Body of pancreas (tissue), 4 donors: ENCODE measurements at regions not wholly inside any gene's neighbourhood (a gene's known extent, or its start where the extent isn't known, plus 50 kb on each side); places are given as distances from the start of the nearest gene placed in this dataset.
A peak's percentile ranks its signal among the peaks of the same experiment; 100 is the strongest.

Experiments
- ATAC-seq: fragments of 150-250 bp; one replicate; pipeline ENCODE4 v1.9.1; 2016
- DNase-seq, 4 donors: peaks; one replicate each; pipeline ENCODE4 v3.0.0-alpha.2; 2019
- H3K27ac ChIP-seq, 4 donors: fragments of 200-600 bp; sonication (generic); 1 replicate in 3 of 4; 2 replicates in 1 of 4; pipeline versions ENCODE4 v1.5.1 to v1.6.1; 2016 to 2019; ENCODE audit warnings: mild to moderate bottlenecking in 1 of 4, mixed read lengths in 1 of 4, moderate library complexity in 1 of 4
- H3K27me3 ChIP-seq, 2 donors: fragments of 200-600 bp; sonication (generic); one replicate each; pipeline ENCODE4 v1.6.0; 2016; ENCODE audit warnings: mild to moderate bottlenecking in 1 of 2
- H3K36me3 ChIP-seq, 2 donors: fragments of 200-600 bp; sonication (generic); replicated peaks in 1 of 2; 2 replicates each; pipeline ENCODE4 v1.5.1; 2016; ENCODE audit warnings: low read depth in 2 of 2; ENCODE audit not compliant: insufficient read depth in 1 of 2
- H3K4me1 ChIP-seq: fragments of 200-600 bp; sonication (generic); one replicate; pipeline ENCODE4 v1.6.0; 2016
- H3K4me3 ChIP-seq, 2 donors: fragments of 200-600 bp; sonication (generic); 1 replicate in 1 of 2; 2 replicates in 1 of 2; pipeline ENCODE4 v1.5.1; 2016 to 2019
- H3K9me3 ChIP-seq, 3 donors: fragments of 200-600 bp; sonication (generic); 1 replicate in 2 of 3; 2 replicates in 1 of 3; pipeline ENCODE4 v1.5.1; 2016
- POLR2A ChIP-seq, 3 donors: fragments of 450-650 bp; IDR thresholded peaks; one replicate each; pipeline ENCODE4 v1.6.1; 2016; ENCODE audit warnings: antibody characterized with exemption in 3 of 3, mild to moderate bottlenecking in 2 of 3
- WGBS, 2 donors: methylation state at CpG; one replicate each; pipeline ENCODE4 v1.1.5; 2017; 5-methylcytosine and 5-hydroxymethylcytosine counted together
- intact Hi-C: fragments of 100-400 bp; cut with DNase I; formaldehyde crosslinking; loops from one replicate; pipeline ENCODE4 v1.15.1; 2023
- TF ChIP-seq, protein P1 (sequence below), 7 experiments: fragments of 450-650 bp in 4 of 7; fragments of 200-600 bp in 3 of 7; sonication (generic) in 3 of 7; IDR thresholded peaks; one replicate each; pipeline ENCODE4 v1.5.1; 2016 to 2019; ENCODE audit warnings: antibody characterized with exemption in 7 of 7

DNA sequence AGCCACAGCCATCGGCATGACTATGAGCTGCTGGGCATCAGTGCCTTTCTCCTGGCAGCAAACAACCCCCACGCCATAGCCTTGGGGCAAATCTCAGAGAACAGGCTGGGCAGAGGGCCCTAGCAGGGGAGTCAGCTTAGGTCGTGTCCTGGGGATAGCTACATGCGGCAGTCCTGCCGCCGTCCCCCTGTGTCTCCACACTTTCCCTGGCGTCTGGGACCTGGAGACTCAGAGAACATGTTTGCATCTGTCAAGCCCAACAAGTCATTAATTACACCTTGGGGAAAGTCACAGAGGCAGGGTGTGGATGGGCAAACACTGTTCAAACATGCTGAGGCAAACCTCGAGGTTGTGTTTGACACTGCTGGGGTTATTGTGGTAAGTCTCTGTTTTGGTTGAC, 123.6 kb downstream of the C5orf15 start:
- no peak for TF ChIP-seq POLR2A (IDR thresholded peaks at IDR 0.05)
- TF ChIP-seq, protein P1, sequence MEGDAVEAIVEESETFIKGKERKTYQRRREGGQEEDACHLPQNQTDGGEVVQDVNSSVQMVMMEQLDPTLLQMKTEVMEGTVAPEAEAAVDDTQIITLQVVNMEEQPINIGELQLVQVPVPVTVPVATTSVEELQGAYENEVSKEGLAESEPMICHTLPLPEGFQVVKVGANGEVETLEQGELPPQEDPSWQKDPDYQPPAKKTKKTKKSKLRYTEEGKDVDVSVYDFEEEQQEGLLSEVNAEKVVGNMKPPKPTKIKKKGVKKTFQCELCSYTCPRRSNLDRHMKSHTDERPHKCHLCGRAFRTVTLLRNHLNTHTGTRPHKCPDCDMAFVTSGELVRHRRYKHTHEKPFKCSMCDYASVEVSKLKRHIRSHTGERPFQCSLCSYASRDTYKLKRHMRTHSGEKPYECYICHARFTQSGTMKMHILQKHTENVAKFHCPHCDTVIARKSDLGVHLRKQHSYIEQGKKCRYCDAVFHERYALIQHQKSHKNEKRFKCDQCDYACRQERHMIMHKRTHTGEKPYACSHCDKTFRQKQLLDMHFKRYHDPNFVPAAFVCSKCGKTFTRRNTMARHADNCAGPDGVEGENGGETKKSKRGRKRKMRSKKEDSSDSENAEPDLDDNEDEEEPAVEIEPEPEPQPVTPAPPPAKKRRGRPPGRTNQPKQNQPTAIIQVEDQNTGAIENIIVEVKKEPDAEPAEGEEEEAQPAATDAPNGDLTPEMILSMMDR (IDR thresholded peaks at IDR 0.05), result no peak
- intact Hi-C loops, result no loop called here
- H3K27me3 ChIP-seq, result no peaks in the 10 kb centered on the region
- no peak for DNase-seq
- no peaks in the 10 kb centered on the region for H3K4me1 ChIP-seq
- WGBS, 2 donors, result 41 to 67% methylated on average over 5 to 8 of the region's 8 CpGs
- H3K27ac ChIP-seq, result no peak overlapping the region
- no peaks in the 10 kb centered on the region for H3K36me3 ChIP-seq
- no peak for ATAC-seq
- H3K9me3 ChIP-seq, result no peaks in the 10 kb centered on the region
- no peak overlapping the region for H3K4me3 ChIP-seq

DNA sequence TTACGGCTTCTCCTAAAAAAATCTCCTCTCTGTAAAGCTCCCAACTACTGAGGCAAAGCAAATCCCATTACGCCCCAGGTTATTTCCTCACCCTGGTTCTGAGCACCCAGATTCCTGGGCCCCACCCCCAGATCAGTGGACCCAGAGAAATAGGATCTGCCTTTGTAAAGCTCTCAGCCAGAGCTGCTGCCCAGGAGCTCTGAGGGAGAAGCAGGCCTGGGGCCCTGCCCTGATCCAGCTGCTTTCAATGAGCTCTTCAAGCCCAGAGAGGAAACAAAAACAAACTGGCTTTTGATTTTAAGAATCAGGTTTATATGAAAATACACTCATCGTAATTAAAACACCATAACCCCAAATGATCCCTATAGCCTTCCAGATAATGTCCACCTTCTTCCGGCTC, 124.5 kb downstream of the C5orf15 start:
- 71 to 90% methylated on average over 3 of the region's 4 CpGs for WGBS, 2 donors

DNA sequence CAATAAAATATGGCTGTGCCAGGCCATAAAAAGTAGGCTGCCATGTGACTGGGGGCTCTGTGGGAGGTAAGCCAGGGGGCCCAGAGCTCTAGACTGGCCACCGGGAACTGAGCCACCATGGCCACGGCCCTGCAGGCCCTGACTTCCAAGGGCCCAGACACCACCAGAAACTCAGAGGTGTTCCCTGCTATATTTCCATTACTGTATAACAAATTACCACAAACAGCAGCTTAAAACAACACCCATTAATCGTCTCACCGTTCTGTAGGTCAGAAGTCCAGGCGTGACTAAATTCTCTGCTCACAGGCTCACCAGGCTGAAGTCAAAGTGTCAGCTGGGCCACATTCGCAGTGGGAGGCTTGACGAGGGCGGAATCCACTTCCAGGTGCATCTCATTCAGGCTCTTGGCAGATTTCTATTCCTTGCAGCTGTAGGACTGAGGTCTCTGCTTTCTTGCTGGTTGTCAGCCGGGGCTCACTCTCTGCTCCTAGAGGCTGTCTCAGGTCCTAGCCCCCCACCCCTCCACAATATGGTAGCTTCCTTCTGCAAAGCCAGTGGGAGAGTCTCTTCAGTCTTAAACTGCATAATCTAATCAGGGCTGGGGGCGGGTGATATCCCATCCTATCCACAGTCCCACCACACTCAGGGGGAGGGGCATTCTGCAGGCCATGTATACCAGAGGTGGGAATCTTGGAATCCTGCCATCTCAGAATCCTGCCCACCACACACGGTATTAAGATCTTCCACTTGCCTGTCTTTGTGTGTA, 125.4 kb downstream of the C5orf15 start:
- Histone ChIP-seq H3K4me3 (no peak overlapping the region), H3K4me1 (no peaks in the 10 kb centered on the region), H3K27me3 (no peaks in the 10 kb centered on the region), H3K27ac (peak overlapping the region in 2 of 4 donors; percentile 34 to 74), H3K36me3 (no peaks in the 10 kb centered on the region), H3K9me3 (no peaks in the 10 kb centered on the region)
- intact Hi-C loops, result no loop called here
- ATAC-seq (peak; percentile 62), DNase-seq (peak in 2 of 4 donors; percentile 29 to 51)
- TF ChIP-seq, protein P1 (IDR thresholded peaks at IDR 0.05), result no peak
- TF ChIP-seq POLR2A (IDR thresholded peaks at IDR 0.05), result no peak
- WGBS, 2 donors, result 62 to 67% methylated on average over 10 to 11 of the region's 11 CpGs

More for the DNA sequence above, 124.5 kb downstream of the C5orf15 start:
- no peaks in the 10 kb centered on the region for H3K27me3 ChIP-seq
- no peak for DNase-seq
- H3K27ac ChIP-seq, result no peak overlapping the region
- H3K36me3 ChIP-seq, result no peaks in the 10 kb centered on the region
- H3K4me1 ChIP-seq, result no peaks in the 10 kb centered on the region
- no peak for ATAC-seq
- intact Hi-C loops, result no loop called here
- TF ChIP-seq POLR2A (IDR thresholded peaks at IDR 0.05), result no peak
- TF ChIP-seq, protein P1 (IDR thresholded peaks at IDR 0.05), result no peak
- no peak overlapping the region for H3K4me3 ChIP-seq
- no peaks in the 10 kb centered on the region for H3K9me3 ChIP-seq

DNA sequence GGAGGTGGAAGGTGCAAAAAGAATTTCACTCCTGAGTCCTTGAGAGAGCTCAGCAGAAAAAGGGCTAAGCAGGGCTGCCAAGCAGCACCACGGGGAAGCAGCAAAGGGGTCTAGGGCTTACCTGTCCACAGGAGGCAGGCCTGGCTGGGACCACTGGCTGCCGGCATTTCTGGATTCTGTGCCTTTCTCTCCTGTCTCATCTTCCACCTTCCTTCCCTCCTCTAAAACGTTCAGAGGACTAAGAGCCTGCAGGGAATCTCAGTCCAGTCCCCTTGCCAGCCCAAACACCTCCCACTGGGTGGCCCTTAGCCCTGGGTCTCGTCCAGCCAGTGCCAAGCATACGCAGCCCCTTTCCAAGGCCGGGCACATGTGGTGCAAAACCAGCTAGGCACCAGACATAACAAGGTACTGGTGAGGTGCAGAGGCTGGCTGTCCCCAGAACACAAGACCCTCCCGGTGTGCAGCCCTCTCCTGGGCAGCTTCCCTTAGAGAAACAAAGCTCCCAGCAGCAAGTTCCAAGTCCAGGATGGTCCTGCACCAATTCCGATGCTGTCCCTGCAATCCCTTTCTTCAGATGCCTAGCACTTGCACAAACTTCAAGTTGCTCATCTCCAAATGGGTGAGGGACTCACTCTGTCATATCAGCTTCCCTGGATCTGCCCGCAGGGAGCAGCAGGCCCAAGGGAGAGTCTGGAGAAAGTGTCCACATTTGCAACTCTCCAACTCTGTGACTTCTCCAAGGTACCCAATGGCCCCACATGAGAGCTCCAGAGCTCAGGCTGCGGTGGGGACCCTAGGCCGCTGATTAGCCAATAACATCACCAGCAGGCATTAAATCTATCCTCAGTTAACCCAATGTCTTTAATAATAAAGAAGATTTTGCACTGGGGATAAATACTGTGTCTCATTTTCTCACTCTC, 126.3 kb downstream of the C5orf15 start:
- ATAC-seq (no peak), DNase-seq (no peak)
- no peaks in the 10 kb centered on the region for H3K36me3 ChIP-seq
- no peak overlapping the region for H3K4me3 ChIP-seq
- no peaks in the 10 kb centered on the region for H3K27me3 ChIP-seq
- no peak for TF ChIP-seq POLR2A (IDR thresholded peaks at IDR 0.05)
- TF ChIP-seq, protein P1 (IDR thresholded peaks at IDR 0.05), result no peak
- intact Hi-C loops, result no loop called here
- H3K27ac ChIP-seq, result peak overlapping the region in 2 of 4 donors; percentile 34 to 74
- H3K9me3 ChIP-seq, result no peaks in the 10 kb centered on the region
- WGBS, 2 donors, result 67 to 73% methylated on average over 7 to 11 of the region's 11 CpGs
- no peaks in the 10 kb centered on the region for H3K4me1 ChIP-seq
